ENCODE measurements at regions not wholly inside any gene's neighbourhood (a gene's known extent, or its start where the extent isn't known, plus 50 kb on each side); places are given as distances from the start of the nearest gene placed in this dataset.
"Not testable (repeated sequence)": the region's sequence is repeated elsewhere in the genome, so short reads cannot be mapped to it uniquely, and the experiment has no call there.

DNA sequence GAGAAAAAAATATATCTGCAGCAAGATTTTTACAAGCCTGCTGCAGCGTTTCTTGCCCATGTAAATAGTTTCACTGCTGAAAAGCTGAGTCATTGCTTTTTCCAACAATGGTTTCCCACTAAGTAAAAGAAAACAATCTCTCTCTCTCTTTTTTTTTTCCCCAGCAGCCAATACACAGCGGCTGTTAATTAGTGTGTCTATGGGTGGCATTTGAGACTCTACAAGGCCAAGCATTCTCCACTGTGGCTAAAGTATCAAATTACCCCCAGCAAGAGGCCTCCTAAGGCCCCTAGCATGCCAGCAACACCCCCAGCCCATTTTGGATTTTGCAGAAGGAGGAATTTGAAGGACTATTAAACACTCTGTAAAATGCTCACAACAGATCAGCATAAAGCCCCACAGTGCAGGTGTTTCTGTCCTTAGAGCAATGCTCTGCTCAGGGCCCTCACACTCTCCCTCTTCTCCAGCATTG lies 837.4 kb downstream of the TRIML1 start:
- no peak for DNase-seq

GRCh38 chr4:188977232-188977631 lies 838.0 kb downstream of the TRIML1 start:
- DNase-seq = not testable (repeated sequence)

- no peak for DNase-seq
These were observed 845.3 kb downstream of the TRIML1 start for GRCh38 chr4:188984518-188984917.

GRCh38 chr4:188986271-188986689 lies 847.0 kb downstream of the TRIML1 start:
- DNase-seq = no peak

- DNase-seq = no peak
These were observed 847.8 kb downstream of the TRIML1 start for GRCh38 chr4:188987011-188987410.

DNA sequence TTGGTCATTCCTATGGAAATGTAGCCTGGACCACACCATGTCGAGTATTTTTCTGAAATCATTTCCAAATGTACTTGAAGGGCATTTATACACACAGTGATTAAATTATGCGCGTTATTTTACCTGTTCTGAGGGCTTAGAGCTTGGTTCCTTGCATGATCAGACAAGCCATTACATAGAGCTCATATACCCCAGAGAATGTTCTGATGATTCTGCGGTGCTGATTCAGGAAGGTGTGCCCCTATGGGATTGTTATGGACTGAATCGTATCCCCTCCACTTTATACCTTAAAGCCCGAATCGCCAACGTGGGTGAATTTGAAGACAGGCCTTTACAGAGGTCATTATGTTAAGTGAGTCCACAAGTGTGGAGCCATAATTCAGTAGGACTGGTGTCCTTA lies 848.9 kb downstream of the TRIML1 start:
- no peak for DNase-seq

- no peak for DNase-seq
These were observed 850.1 kb downstream of the TRIML1 start for GRCh38 chr4:188989371-188989770.

- DNase-seq = no peak
These were observed 853.5 kb downstream of the TRIML1 start for GRCh38 chr4:188992706-188993105.

DNA sequence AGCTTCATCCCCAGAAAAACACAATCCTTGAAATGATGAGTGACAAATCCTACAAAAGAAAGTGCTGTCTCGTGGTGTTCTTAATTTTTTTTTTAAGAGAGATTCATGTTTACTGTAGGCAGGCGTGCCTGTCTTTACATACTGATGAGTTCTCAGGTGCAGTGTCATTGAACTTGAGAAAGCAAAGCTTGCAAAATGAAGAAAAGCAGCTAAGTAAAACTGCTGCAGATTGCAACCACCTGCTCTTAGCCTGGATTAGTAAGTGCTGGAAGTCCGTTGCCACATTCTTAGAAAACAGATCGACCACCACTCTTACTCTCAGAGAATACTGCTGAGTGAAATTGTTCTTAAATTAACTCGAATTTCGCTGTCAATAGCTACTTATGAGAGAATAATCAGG lies 854.6 kb downstream of the TRIML1 start:
- DNase-seq = no peak

DNA sequence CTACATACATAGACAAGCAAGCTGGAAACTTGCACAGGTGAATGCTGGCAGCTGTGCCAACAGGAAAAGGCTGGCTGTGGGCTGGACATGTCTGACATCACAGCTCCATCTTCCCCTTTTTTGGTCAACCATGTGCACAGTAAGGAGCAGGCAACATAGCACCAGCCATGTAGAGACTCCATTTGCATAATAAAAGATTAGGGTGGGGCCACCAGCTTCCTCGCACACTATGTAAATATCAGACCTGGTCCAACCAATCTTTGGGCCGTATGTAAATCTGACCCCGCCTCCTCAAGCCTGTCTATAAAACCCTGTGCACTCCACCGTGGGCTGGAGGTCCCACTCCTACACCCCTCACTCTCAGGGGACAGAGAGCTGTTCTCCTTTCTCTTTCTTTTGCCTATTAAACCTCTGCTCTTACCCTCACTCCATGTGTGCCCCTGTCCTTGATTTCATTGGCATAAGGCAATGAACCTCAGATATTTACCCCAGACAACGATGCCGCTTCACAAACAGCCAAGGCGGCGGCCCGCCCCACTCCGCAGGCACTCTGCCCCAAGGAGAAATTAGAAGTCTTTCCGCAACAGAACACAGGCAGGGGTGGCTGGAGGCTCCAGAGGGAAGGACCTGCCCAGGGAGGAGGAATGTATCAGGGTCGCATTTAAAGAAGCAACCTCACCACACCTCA lies 862.2 kb downstream of the TRIML1 start:
- no peak for DNase-seq

DNA sequence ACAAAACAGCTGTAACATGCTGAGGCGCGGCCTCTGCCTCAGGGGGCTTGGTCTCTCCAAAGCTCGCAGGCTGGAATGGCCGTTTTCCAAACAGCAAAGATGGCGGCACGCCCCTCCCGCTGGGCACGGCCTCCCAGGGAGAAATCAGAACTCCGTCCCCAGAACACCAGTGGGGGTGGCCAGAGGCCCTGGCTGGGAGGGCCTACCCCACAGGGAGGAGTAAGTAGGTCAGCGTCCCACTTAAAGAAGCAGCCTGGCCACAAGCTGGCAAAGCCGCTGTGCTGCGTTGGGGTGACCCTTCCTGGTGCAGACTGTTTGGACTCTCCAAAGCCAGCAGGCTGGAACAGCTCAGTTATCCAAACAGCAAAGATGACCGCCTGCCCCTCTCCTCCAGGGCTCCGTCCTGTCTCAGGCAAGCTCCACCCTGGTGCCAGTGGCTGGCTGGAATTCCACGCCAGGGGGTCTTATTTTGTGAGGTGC lies 862.8 kb downstream of the TRIML1 start:
- DNase-seq = no peak

- no peak for DNase-seq
These were observed 863.2 kb downstream of the TRIML1 start for GRCh38 chr4:189002475-189002874.

- DNase-seq = not testable (repeated sequence)
These were observed 871.4 kb downstream of the TRIML1 start for GRCh38 chr4:189010452-189011217.

DNA sequence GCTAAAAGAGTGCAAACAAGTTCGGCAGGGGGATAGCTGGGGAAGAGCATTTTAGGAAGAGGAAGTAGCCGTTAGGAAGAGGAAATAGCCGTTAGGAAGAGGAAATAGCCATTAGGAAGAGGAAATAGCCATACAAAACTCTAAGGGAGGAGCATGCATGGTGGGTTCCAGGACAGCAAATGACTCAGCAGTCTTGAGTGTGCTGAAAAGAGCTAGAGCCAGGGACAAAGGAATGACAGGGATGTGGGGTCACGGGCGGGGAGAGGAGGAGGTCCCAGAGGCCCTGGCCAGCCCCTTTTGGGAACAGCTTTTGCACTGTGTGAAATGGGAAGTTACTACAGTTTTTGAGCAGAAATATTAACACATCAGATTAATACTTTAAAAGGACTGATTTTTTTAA lies 882.6 kb downstream of the TRIML1 start:
- no peak for DNase-seq

DNA sequence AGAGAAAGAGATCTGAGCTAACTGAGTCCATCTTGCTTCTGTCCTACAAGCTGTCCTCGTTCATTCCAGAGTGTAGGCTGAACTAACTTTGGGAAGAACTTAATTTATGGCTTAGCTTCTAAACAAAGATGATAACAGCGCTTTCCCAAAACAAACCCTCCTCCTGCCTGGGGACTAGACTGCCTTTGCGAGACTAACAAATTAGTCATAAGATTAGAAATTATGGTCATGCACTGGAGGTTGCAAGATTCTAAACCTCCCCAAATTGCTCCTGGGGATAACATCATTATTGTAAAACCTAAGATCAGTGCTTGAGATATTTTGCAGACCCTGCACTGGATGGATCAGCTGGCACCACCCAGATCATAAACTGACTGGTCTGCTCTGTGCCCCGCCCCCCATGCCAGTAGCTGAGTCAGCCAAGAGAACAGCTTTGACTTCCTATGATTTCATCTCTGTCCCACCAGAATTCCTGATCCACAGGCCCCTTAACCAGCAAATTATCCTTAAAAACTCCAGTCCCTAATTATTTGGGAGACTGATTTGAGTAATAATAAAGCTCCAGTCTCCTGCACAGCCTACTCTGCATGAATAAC lies 883.3 kb downstream of the TRIML1 start:
- no peak for DNase-seq

DNA sequence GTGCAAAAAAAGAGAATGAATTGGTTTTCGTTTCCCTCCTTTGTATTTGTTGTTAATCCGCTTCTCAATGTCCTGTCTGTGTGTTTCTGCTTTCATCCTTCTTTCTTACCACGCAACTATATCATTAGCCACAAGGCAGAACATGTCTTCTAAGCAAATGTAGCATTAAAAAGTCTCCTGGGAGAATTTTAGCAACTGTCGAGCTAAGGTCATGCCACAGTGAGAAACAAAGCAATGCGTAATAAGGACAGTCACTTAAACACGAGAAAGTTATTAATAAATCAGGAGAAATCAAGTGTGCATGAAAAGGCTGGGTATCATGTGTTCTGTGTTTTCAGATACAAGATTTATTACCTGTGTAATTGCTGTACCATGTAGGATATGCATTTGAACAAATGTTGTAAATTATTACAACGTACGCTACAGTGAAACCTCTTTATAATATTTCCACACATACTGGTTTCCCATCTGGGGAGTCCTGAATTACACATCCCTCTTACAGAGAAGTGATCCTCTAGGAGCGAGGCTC lies 890.8 kb downstream of the TRIML1 start:
- DNase-seq = no peak

DNA sequence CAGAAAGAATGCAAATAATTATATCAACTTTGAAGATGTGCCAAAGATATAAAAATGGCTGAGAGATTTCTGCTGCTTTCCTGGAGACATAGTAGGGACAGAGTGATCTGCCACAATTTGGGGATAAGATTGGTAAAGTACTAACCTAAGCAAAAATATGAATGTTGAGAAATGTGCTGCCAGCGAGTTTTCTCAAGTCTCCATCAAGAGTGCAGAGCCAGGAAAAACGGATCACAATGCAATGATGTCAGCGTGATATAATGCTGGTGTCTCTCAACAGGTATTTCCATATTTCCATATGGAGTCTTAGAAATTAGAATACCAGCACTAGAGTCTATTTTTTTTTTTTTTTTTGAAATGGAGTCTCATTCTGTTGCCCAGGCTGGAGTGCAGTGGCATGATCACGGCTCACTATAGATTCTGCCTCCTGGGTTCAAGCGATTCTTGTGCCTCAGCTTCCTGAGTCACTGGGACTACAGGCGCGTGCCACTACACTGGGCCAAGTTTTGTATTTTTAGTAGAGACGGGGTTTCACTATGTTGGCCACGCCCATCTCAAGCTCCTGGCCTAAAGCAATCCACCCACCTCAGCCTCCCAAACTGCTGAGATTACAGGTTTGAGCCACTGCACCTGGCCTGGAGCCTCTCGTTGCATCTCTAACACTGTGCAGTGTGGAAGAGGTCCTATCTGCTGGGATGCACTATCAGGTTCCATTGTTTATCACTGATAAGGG lies 893.5 kb downstream of the TRIML1 start:
- no peak for DNase-seq

- no peak for DNase-seq
These were observed 894.6 kb downstream of the TRIML1 start for GRCh38 chr4:189033801-189034347.

DNA sequence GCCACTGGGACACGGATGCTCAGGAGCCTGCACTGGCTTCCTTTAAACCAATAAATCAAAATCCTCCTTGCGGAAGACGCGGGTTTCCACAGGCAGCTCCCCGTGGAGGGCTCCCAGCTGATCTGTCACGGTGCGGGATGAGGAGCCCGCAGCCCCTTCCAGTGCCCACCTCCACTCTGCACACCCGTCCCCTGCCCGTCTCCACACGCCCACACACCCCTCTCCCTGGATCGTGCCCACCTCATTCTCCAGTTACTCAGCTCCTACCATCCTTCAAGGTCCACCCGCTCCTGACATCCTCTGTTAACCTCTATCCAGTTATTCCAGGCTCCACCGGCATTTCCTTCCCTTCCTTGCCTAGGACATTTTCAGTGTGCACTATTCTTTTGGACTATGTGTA lies 895.9 kb downstream of the TRIML1 start:
- DNase-seq = no peak

- no peak for DNase-seq
These were observed 896.4 kb downstream of the TRIML1 start for GRCh38 chr4:189035654-189036053.

DNA sequence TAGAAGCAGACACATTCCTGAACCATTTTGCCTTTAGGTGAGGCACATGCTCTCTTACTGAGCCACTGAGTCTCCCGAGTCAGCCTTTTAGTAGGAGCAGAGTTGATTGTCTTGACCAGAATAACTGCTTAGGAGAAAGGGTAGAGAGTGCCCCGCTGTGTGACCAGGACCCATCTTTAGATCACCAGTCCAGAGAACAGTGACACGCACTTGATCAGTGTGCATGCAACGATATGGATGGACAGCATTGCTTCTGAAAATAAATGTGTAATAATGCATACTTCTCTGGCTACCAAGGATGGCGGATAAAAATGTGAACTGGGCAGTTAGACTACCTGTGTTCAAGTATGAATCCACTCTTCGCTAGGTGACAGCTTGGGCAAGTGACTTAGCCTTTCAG lies 897.7 kb downstream of the TRIML1 start:
- no peak for DNase-seq

- no peak for DNase-seq
These were observed 894.0 kb upstream of the FRG1 start for GRCh38 chr4:189046642-189047041.

GRCh38 chr4:189048119-189048518 lies 892.6 kb upstream of the FRG1 start:
- DNase-seq = no peak

All from activated CD4-positive, alpha-beta T cell treated with anti-CD3 and anti-CD28 coated beads for 1 hour (primary cell).